WERI-Rb-1 (cell line): ENCODE measurements at regions not wholly inside any gene's neighbourhood (a gene's known extent, or its start where the extent isn't known, plus 50 kb on each side); places are given as distances from the start of the nearest gene placed in this dataset.
A peak's percentile ranks its signal among the peaks of the same experiment; 100 is the strongest.

Source experiments
- DNase-seq: peaks from one replicate; pipeline ENCODE4 v3.0.0-alpha.2; 2020
- H3K27ac ChIP-seq: fragments of 250-450 bp; sonication (Bioruptor Pico); 2 replicates; pipeline ENCODE4 v1.5.1; 2020; ENCODE audit warnings: mild to moderate bottlenecking, moderate library complexity
- H3K27me3 ChIP-seq: fragments of 250-450 bp; sonication (Bioruptor Pico); 2 replicates; pipeline ENCODE4 v1.5.1; 2021; ENCODE audit warnings: mild to moderate bottlenecking, low read depth, moderate library complexity; ENCODE audit not compliant: insufficient read depth, severe bottlenecking
- H3K36me3 ChIP-seq: fragments of 250-450 bp; sonication (Bioruptor Pico); 2 replicates; pipeline ENCODE4 v1.5.1; 2020; ENCODE audit warnings: mild to moderate bottlenecking, moderate library complexity
- H3K4me3 ChIP-seq: 2 replicates; pipeline ENCODE4 v1.5.1; 2011; ENCODE audit warnings: low read depth, mild to moderate bottlenecking, control low read depth, low read length
- H3K9me3 ChIP-seq: fragments of 250-450 bp; sonication (Bioruptor Pico); 2 replicates; pipeline ENCODE4 v1.5.1; 2021; ENCODE audit warnings: mild to moderate bottlenecking, moderate library complexity; ENCODE audit not compliant: severe bottlenecking
- TF ChIP-seq, protein P1 (sequence below): IDR thresholded peaks from 2 replicates; pipeline ENCODE4 v1.5.1; 2011; ENCODE audit warnings: low read depth, mild to moderate bottlenecking, control low read depth, inconsistent platforms, low read length

DNA sequence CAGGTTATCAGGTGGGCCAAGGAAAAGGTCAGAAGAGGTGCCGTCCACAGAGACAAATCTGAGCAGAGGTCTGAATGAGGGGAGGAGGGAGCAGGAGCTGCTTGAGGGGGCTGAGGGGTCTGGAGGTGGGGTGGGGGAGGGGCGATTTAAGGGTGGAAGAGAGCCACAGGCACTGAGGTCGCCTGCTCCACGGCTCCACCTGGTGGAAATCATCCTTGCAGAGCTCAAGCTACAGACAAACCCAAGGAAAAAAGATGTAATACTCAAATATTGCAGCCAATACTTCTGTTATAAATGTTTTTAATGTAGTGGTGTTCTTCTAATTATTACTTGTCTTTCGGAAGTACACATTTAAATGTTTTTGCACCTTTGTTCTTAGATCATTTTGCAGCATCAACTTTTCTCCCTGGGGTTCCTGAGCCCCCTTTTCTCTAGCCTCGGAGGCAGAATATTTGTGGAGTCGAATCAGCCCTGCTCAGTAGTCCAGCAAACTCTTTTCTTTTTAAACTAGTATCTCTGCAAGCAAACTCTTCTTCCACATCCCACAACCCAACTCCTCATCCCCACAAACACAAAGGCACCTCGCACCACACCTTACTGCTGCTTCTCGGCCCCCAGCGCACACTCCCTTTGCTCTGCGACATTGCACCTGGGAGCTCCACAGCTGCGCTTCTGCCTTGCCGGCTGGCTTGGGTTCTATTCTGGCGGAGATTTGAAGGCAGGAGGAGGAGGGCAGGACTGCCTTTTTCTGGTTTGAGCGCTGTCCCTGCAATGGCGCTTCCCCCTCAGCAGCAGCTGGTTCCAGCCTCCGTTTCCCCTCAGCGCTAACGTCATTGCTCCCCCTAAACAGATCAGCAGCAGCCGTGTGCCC, 51.0 kb upstream of the TFAP2A start:
- no peak overlapping the region for H3K27ac ChIP-seq
- no peaks in the 10 kb centered on the region for H3K27me3 ChIP-seq
- no peaks in the 10 kb centered on the region for H3K36me3 ChIP-seq
- DNase-seq, result peak; percentile 88
- no peak overlapping the region for H3K4me3 ChIP-seq
- no peaks in the 10 kb centered on the region for H3K9me3 ChIP-seq
- TF ChIP-seq, protein P1, sequence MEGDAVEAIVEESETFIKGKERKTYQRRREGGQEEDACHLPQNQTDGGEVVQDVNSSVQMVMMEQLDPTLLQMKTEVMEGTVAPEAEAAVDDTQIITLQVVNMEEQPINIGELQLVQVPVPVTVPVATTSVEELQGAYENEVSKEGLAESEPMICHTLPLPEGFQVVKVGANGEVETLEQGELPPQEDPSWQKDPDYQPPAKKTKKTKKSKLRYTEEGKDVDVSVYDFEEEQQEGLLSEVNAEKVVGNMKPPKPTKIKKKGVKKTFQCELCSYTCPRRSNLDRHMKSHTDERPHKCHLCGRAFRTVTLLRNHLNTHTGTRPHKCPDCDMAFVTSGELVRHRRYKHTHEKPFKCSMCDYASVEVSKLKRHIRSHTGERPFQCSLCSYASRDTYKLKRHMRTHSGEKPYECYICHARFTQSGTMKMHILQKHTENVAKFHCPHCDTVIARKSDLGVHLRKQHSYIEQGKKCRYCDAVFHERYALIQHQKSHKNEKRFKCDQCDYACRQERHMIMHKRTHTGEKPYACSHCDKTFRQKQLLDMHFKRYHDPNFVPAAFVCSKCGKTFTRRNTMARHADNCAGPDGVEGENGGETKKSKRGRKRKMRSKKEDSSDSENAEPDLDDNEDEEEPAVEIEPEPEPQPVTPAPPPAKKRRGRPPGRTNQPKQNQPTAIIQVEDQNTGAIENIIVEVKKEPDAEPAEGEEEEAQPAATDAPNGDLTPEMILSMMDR, result peak; percentile 82
